Urinary bladder (tissue), 3 donors: ENCODE measurements at regions not wholly inside any gene's neighbourhood (a gene's known extent, or its start where the extent isn't known, plus 50 kb on each side); places are given as distances from the start of the nearest gene placed in this dataset.

Experiments
- DNase-seq: peaks from one replicate; pipeline ENCODE4 v3.0.0-alpha.2; 2015; ENCODE audit errors: extremely low spot score
- H3K27ac ChIP-seq: one replicate; pipeline ENCODE4 v1.5.1; 2013; ENCODE audit warnings: low read depth, mild to moderate bottlenecking, moderate library complexity
- H3K36me3 ChIP-seq: one replicate; pipeline ENCODE4 v1.6.1; 2013; ENCODE audit warnings: mild to moderate bottlenecking, moderate library complexity; ENCODE audit not compliant: insufficient read depth
- H3K4me1 ChIP-seq: one replicate; pipeline ENCODE4 v1.6.1; 2013; ENCODE audit warnings: mild to moderate bottlenecking, moderate library complexity; ENCODE audit not compliant: insufficient read depth
- H3K4me3 ChIP-seq: one replicate; pipeline ENCODE4 v1.5.1; 2013; ENCODE audit warnings: low read depth, low read length
- WGBS: extraction: QIAGEN DNeasy Blood & Tissue Kit; methylation state at CpG from one replicate; pipeline ENCODE4 v1.1.7; 2013; 5-methylcytosine and 5-hydroxymethylcytosine counted together
- donor health status: healthy with polysubstance abuse.
- donor health status: healthy.

- Histone ChIP-seq H3K36me3 (no peaks in the 10 kb centered on the region), H3K27ac (no peak overlapping the region), H3K4me1 (no peaks in the 10 kb centered on the region), H3K4me3 (no peak overlapping the region)
- WGBS, result 47% methylated on average over 6 of the region's 6 CpGs
- DNase-seq, result no peak
Measured at GRCh38 chr10:123425680-123426079, 240.5 kb upstream of the GPR26 start.

- no peak for DNase-seq
- WGBS, result 70% methylated on average over 14 of the region's 14 CpGs
Measured at GRCh38 chr10:123427165-123427786, 238.9 kb upstream of the GPR26 start.

GRCh38 chr10:123428391-123428790, 237.8 kb upstream of the GPR26 start:
- no peaks in the 10 kb centered on the region for H3K36me3 ChIP-seq
- no peak for DNase-seq
- no peaks in the 10 kb centered on the region for H3K4me1 ChIP-seq
- no peak overlapping the region for H3K4me3 ChIP-seq
- H3K27ac ChIP-seq, result no peak overlapping the region
- 45% methylated on average over 11 of the region's 11 CpGs for WGBS

More at GRCh38 chr10:123427165-123427786, 238.9 kb upstream of the GPR26 start:
- Histone ChIP-seq H3K4me1 (no peaks in the 10 kb centered on the region), H3K27ac (no peak overlapping the region), H3K4me3 (no peak overlapping the region), H3K36me3 (no peaks in the 10 kb centered on the region)

- Histone ChIP-seq H3K4me3 (no peak overlapping the region), H3K4me1 (no peaks in the 10 kb centered on the region), H3K27ac (no peak overlapping the region), H3K36me3 (no peaks in the 10 kb centered on the region)
- WGBS, result 38% methylated on average over 14 of the region's 14 CpGs
- DNase-seq, result no peak
Measured at GRCh38 chr10:123429706-123430221, 236.4 kb upstream of the GPR26 start.

- Histone ChIP-seq H3K27ac (no peak overlapping the region), H3K36me3 (no peaks in the 10 kb centered on the region), H3K4me1 (no peaks in the 10 kb centered on the region), H3K4me3 (no peak overlapping the region)
- DNase-seq, result no peak
- WGBS, result 85% methylated on average over 6 of the region's 6 CpGs
Measured at GRCh38 chr10:123433539-123433938, 232.6 kb upstream of the GPR26 start.

- no peak overlapping the region for H3K27ac ChIP-seq
- WGBS, result 88% methylated on average over 15 of the region's 15 CpGs
- no peaks in the 10 kb centered on the region for H3K36me3 ChIP-seq
- no peak for DNase-seq
- no peaks in the 10 kb centered on the region for H3K4me1 ChIP-seq
- no peak overlapping the region for H3K4me3 ChIP-seq
Measured at GRCh38 chr10:123434435-123435039, 231.6 kb upstream of the GPR26 start.

- DNase-seq, result no peak
- no peak overlapping the region for H3K27ac ChIP-seq
- no peaks in the 10 kb centered on the region for H3K4me1 ChIP-seq
- H3K36me3 ChIP-seq, result no peaks in the 10 kb centered on the region
- 83% methylated on average over 4 of the region's 4 CpGs for WGBS
- no peak overlapping the region for H3K4me3 ChIP-seq
Measured at GRCh38 chr10:123442901-123443300, 223.3 kb upstream of the GPR26 start.

- Histone ChIP-seq H3K4me3 (no peak overlapping the region), H3K27ac (no peak overlapping the region), H3K36me3 (no peaks in the 10 kb centered on the region), H3K4me1 (no peaks in the 10 kb centered on the region)
- no peak for DNase-seq
Measured at GRCh38 chr10:123443924-123444323, 222.2 kb upstream of the GPR26 start.

- Histone ChIP-seq H3K27ac (no peak overlapping the region), H3K4me1 (no peaks in the 10 kb centered on the region), H3K4me3 (no peak overlapping the region), H3K36me3 (no peaks in the 10 kb centered on the region)
- no peak for DNase-seq
- WGBS, result 77% methylated on average over 8 of the region's 8 CpGs
Measured at GRCh38 chr10:123445261-123445775, 220.8 kb upstream of the GPR26 start.

GRCh38 chr10:123446449-123447156, 219.6 kb upstream of the GPR26 start:
- 66% methylated on average over 10 of the region's 10 CpGs for WGBS
- H3K4me1 ChIP-seq, result no peaks in the 10 kb centered on the region
- no peak overlapping the region for H3K4me3 ChIP-seq
- H3K36me3 ChIP-seq, result no peaks in the 10 kb centered on the region
- no peak overlapping the region for H3K27ac ChIP-seq
- DNase-seq, result no peak

- H3K27ac ChIP-seq, result no peak overlapping the region
- WGBS, result 87% methylated on average over 7 of the region's 7 CpGs
Measured at GRCh38 chr10:123449234-123449962, 216.8 kb upstream of the GPR26 start.

GRCh38 chr10:123450956-123451605, 215.1 kb upstream of the GPR26 start:
- Histone ChIP-seq H3K4me1 (no peaks in the 10 kb centered on the region), H3K27ac (no peak overlapping the region), H3K4me3 (no peak overlapping the region), H3K36me3 (no peaks in the 10 kb centered on the region)
- 67% methylated on average over 14 of the region's 14 CpGs for WGBS
- no peak for DNase-seq

More at GRCh38 chr10:123449234-123449962, 216.8 kb upstream of the GPR26 start:
- Histone ChIP-seq H3K4me1 (no peaks in the 10 kb centered on the region), H3K4me3 (no peak overlapping the region), H3K36me3 (no peaks in the 10 kb centered on the region)
- DNase-seq, result no peak

- WGBS, result 59% methylated on average over 14 of the region's 14 CpGs
- no peak overlapping the region for H3K4me3 ChIP-seq
- H3K27ac ChIP-seq, result no peak overlapping the region
- DNase-seq, result no peak
- H3K36me3 ChIP-seq, result no peaks in the 10 kb centered on the region
- no peaks in the 10 kb centered on the region for H3K4me1 ChIP-seq
Measured at GRCh38 chr10:123451618-123452245, 214.4 kb upstream of the GPR26 start.
